Stimulated activated CD4-positive, alpha-beta T cell treated with anti-CD3 and anti-CD28 coated beads, Interleukin-2, amount 100 ng/mL, for 24 hours (primary cell): ENCODE measurements at regions not wholly inside any gene's neighbourhood (a gene's known extent, or its start where the extent isn't known, plus 50 kb on each side); places are given as distances from the start of the nearest gene placed in this dataset.
"Not testable (repeated sequence)": the region's sequence is repeated elsewhere in the genome, so short reads cannot be mapped to it uniquely, and the experiment has no call there.

Experiments used
- DNase-seq, 2 donors: peaks; one replicate each; pipeline ENCODE4 v3.0.0-alpha.2; 2020

DNA sequence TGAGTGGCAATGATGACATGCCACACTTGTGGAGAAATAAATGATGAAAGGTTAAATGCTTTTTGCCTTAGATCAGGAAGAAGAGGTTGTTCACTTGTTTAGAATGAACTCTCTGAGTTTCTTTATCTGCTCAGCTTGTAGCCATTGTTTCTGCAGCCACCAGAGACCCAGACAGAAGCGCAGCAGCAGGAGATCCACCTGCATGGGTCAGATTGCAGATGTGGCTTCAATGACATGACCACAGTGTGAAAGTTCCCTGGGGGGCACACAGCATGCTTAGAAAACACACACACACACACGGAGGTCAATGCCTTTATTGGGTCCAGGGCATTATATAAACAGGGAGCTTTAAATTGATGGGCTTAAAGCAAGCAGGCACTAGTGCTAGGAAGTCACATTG is 129.0 kb upstream of the ZNF658 start:
- DNase-seq = not testable (repeated sequence)

DNA sequence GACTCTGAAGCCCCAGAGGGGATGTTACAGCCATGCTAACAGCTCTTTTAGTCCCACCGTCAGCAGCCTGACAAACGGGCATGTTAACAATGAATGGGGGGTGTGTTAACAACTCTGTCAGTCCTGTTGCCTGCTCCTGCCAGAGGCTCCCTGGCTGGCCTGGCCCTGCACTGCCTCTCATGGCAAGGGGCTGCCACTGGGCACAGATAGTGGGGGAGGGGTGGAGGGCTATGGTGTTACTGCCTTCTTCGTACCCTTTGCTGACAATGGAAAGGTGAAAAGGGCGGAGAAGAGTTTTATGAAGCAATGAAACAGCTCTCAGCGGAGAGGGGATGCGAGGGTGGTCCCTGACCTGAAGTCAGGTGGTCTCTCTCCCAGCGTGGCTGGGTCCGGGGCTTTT is 125.9 kb upstream of the ZNF658 start:
- not testable (repeated sequence) for DNase-seq

DNA sequence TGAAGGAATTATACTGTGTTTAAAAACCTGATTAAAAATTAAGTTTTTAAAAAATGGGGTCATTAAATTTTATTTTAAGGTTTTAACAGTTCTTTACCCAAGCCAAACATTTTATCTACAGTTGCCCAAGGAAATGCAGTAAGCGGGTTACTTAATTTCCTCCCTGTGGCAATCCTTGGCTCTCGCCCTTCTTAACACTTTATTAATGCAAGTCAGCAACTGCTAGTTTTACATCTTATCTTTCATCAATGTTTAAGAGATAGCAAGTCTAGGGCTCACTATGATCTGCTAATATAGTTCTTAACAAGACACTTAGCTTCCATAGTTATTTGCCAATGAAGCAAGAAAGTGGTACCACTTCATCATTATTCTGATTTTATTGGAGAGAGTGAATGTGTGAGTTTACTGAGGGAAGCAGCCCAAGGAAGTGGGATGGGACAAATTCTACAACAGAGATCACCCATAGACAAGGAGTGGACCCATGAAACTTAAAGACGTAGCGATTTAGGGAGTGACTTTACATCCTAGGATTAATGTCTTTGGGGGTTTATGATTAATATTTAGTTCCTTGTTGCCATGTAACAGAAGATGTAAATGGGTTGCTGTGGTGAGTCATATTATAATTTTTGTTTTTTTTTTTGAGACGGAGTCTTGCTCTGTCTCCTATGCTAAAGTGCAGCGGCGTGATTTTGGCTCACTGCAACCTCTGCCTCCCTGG is 120.4 kb upstream of the ZNF658 start:
- DNase-seq = not testable (repeated sequence)

DNA sequence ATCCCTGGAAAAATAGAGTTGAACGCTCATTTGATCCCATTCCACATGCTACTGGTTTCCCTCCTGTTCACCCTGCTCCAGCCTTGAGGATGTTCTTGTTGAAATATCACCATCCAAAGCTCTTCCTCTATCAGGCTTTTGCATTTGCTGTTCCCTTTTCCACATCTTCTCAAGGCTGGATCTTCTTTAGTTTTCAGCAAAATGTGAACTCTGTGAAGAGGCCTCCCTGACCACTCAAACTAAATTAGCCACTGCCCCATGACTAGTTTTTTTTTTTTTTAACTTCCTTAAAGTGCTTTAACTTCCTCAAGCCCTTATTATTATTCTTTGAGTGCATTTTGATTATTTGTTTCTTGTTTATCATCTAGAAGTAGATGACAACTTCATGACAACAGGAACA is 119.3 kb upstream of the ZNF658 start:
- not testable (repeated sequence) for DNase-seq

- DNase-seq = not testable (repeated sequence)
Observed at GRCh38 chr9:66782010-66782409, 118.5 kb upstream of the ZNF658 start.

DNA sequence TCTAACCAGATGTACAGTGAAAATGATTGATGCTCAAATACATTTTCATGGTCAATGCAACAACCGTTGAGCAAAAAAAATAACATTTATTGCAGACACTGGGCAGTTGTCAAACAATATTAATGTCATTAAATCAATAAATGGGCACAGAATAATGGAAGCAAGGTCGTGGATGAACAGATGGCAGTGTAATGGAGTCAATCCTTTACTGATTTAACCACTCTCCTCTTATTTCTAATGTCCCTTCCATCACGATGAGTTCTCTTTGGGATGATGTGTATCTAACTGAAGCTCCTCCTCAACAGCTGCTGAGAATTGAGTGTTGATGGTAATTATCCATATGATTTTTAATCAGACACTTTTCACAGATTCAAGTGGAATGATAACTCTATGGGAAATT is 114.9 kb upstream of the ZNF658 start:
- not testable (repeated sequence) for DNase-seq

- DNase-seq = not testable (repeated sequence)
Observed at GRCh38 chr9:66791092-66791750, 109.3 kb upstream of the ZNF658 start.

DNA sequence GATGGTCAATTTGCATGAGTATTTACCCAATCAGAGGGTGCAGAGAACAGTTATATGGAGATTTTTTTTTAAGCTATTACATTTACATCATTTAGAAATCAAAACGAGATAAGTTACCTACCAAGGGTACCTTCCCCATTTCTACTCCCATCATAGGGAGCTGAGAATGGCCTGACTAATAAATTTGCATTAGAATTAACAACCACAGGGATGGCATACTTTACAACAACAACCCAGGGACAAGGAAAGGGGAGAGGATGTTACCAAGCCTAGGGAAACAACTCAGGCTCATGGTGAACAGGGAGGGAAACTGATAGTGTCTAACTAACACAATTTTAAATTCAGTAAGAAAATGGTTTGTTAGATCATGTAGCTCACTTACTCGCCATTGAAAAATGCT is 105.8 kb upstream of the ZNF658 start:
- not testable (repeated sequence) for DNase-seq

DNA sequence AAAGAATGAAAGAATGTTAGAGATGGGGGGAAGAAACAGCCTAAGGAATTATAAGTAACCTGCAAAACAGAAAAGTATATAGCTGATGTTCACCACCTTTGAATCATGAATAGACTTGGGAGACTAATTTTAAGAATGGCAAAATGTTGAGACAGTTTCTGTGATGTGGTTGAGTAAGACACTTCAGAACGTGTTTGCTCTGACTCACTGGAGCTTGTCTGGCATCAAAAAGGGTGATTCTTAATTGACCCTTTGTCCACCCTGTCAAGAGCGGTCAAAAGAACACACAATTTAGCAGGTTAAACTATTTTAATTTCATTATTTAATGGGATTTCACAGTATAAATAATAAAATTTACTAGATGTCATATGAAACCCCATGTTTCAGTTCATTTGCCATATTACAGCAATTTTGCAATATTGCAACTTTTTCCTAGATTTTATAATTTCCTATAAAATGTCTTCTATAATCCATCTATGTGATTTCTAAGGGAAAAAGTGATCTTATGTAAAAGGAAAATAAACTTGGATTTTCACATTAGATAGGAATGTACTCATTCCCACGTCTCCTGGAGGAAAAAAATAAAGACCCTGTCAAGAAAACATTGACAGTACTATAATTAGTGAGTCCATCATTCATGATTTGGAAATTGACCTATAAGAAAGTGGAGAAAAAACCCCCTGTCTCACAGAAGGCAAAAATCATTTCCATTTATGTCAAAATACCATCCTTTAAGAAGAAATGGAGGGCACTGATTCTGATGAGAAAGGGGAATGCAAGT is 104.6 kb upstream of the ZNF658 start:
- DNase-seq = not testable (repeated sequence)

GRCh38 chr9:66797905-66798616 is 102.5 kb upstream of the ZNF658 start:
- DNase-seq = not testable (repeated sequence)

DNA sequence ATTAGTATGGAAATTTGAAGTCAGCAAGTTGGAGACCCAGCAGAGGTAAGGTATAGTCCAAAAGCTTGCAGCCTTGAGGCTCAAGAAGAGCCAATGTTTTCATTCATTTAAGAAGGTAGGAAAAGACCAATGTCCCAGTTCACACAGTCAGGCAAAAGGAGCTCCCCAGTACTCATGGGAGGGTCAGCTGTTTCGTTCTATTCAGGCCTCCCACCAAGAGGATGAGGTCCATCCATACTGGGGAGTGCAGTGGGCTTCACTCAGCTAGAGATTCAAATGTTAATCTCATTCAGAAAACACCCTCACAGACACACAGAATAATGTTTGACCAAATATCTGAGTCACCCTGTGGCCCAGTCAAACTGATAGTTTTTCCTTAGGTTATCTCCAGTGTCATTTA is 96.9 kb upstream of the ZNF658 start:
- not testable (repeated sequence) for DNase-seq

GRCh38 chr9:66810247-66810646 is 90.3 kb upstream of the ZNF658 start:
- not testable (repeated sequence) for DNase-seq

GRCh38 chr9:66812367-66812766 is 88.2 kb upstream of the ZNF658 start:
- DNase-seq = not testable (repeated sequence)

DNA sequence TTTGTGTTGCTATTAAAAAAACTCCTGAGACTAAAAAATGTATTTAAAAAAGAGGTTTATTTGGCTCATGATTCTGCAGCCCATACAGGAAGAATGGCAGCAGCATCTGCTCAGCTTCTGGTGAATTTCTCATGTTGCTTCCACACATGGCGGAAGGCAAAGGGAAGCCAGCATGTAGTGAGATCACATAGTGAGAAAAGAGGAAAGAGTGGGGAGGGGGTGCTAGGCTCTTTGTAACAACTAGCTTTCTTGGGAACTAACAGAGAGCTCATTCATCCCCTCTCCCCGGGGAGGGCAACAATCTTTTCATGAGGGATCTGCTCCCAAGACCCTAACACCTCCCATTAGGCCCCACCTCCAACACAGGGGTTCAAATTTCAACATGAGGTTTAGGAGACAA is 87.6 kb upstream of the ZNF658 start:
- not testable (repeated sequence) for DNase-seq

- not testable (repeated sequence) for DNase-seq
Observed at GRCh38 chr9:66814038-66814437, 86.5 kb upstream of the ZNF658 start.

- not testable (repeated sequence) for DNase-seq
Observed at GRCh38 chr9:66819510-66819909, 81.0 kb upstream of the ZNF658 start.

GRCh38 chr9:66820014-66820660 is 80.4 kb upstream of the ZNF658 start:
- not testable (repeated sequence) for DNase-seq

GRCh38 chr9:66824169-66824568 is 76.4 kb upstream of the ZNF658 start:
- DNase-seq = not testable (repeated sequence)

DNA sequence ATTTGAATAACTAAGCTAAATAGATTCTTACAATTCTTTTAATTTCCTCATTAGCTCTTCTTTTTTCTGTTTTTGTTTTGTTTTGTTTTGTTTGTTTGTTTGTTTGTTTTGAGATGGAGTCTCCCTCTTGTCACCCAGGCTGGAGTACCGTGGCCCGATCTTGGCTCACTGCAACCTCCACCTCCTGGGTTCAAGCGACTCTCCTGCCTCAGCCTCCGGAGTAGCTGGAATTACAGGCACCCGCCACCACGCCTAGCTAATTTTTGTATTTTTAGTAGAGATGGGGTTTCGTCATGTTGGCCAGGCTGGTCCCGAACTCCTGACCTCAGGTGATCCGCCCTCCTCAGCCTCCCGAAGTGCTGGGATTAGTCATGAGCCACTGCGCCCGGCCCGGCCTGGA is 70.7 kb upstream of the ZNF658 start:
- not testable (repeated sequence) for DNase-seq

DNA sequence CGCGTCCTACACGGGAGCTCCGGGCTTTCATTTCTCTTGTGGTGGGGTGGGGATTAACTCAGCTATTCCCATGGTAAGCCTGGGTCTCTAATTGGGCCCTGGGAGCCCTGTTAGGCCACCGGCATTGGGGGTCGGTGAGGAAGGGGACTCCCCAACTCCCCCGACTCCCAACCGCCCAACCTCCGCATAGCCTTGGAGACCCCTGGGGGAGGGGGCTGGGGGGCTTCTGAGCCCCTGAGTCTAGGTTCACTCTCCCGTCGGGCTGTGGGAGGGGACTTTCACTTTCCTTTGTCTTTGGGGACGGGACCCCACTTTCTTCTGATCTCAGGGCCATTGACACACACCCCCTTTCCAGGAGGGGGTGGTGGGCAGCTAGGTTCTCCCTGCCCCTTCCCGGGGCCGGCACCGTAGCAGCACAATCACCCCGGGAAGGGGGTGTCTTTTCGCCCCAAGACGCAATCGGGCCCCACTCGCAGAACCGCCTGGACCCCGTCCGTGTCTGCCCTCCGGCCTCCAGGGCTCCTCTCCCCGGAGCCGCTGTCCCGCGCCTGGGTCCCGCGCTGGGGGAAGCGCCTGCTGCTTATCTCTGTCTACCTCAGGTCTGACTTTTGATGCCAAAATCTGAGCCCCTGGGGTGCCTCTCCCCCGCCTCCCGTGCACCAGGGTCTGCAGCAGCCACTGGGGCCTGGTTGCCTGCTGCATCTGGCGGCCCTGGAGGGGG is 69.6 kb upstream of the ZNF658 start:
- not testable (repeated sequence) for DNase-seq

DNA sequence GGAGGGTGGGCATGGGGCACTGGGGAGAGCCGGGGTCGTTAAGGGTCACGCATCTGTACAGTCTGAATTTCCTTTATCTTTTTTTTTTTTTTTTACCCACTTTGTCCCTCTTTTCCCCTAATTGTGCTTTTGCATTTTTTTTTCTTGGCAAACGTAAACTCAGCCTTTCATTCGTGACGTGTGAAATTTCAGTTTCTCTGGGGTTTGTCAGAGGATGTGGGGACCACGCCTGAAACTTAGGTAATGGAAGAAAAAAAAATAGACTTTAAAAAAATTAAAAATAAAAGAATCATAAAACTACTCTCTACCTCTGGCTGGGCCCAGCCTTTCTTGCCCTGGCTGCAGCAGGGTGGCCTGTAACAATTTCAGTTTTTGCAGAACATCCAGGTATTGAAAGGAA is 68.3 kb upstream of the ZNF658 start:
- DNase-seq = not testable (repeated sequence)
